ENCODE measurements at regions not wholly inside any gene's neighbourhood (a gene's known extent, or its start where the extent isn't known, plus 50 kb on each side); places are given as distances from the start of the nearest gene placed in this dataset.

DNA sequence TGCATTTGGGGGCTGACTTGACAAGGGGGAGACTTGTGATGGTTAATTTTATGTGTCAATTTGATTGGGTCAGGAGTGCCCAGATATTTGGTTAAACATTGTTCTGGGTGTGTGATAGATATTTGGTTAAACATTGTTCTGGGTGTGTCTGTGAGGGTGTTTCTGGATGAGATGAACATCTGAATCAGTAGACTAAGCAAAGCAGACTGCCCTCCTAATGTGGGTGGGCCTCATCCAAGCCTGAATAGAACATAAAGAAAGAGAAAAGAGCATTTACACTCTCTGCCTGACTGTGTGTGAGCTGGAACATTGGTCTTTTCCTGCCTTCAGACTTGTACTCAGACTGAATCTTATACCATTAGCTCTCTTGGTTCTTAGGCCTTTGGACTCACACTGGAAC lies 113.5 kb downstream of the ODF2L start:
- Histone ChIP-seq H3K36me3 (no peaks in the 10 kb centered on the region), H3K27ac (no peak overlapping the region), H3K4me3 (no peak overlapping the region), H3K9me3 (peaks cover 0 to 8% (median 0%) of the 10 kb centered on the region in 3 donors), H3K4me1 (no peaks in the 10 kb centered on the region), H3K27me3 (no peaks in the 10 kb centered on the region)
- no peak for ATAC-seq
- TF ChIP-seq CTCF (IDR thresholded peaks at IDR 0.05) (no peak), POLR2AphosphoS5 (IDR thresholded peaks at IDR 0.05) (no peak)

DNA sequence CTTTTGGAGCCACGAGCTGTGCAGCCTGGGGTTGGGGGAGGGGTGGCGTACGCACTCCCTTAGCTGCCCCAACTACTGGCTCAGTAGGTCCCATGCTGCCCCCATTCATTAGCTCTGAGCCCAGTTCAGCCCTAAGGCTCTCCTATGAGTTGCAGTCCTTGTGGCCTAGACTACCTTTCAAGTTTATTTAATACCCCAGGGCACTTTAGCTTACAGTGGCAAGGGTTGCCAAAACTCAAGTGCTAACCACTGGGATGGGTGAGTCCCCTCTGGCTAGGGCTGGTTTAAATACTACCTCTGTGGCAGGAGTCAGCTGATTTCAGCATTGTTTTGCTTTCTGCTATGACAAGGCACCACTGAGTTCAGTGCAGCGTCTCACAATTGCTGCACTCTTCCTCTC lies 118.2 kb downstream of the ODF2L start:
- Histone ChIP-seq H3K36me3 (no peaks in the 10 kb centered on the region), H3K4me1 (no peaks in the 10 kb centered on the region), H3K4me3 (no peak overlapping the region), H3K9me3 (no peaks in the 10 kb centered on the region), H3K27me3 (no peaks in the 10 kb centered on the region), H3K27ac (no peak overlapping the region)
- TF ChIP-seq POLR2AphosphoS5 (IDR thresholded peaks at IDR 0.05), result no peak
- no peak for TF ChIP-seq POLR2A (IDR thresholded peaks at IDR 0.05)
- TF ChIP-seq CTCF (IDR thresholded peaks at IDR 0.05), result no peak
- no peak for TF ChIP-seq EP300 (IDR thresholded peaks at IDR 0.05)
- ATAC-seq, result no peak
- WGBS, 2 donors (ENCODE audit: low coverage in 1 of 2), result 50 to 83% methylated on average over 1 of the region's 4 CpGs

DNA sequence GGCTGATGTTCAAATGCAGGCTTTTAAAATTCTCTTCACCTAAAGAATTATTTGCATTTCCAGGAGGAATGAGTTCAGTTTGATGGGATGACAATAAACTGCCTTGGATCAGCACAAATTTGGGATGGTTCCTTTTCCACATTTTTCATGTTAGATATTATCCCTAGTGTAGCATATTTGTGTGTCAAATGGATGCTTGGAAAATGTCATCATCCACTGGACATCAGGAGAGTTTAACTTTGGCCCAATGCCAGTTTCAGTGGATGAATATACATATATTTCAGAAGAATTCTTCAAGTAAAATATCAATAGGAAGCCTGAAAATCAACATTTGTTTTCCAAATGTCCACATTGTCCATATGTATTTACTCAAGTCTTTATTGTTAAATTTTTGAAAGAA lies 116.5 kb upstream of the COL24A1 start:
- TF ChIP-seq CTCF (IDR thresholded peaks at IDR 0.05) (no peak), EP300 (IDR thresholded peaks at IDR 0.05) (no peak), POLR2A (IDR thresholded peaks at IDR 0.05) (no peak), POLR2AphosphoS5 (IDR thresholded peaks at IDR 0.05) (no peak)
- H3K9me3 ChIP-seq, result no peaks in the 10 kb centered on the region
- H3K4me1 ChIP-seq, result no peaks in the 10 kb centered on the region
- H3K27ac ChIP-seq, result no peak overlapping the region
- ATAC-seq, result no peak
- no peaks in the 10 kb centered on the region for H3K27me3 ChIP-seq
- no peak overlapping the region for H3K4me3 ChIP-seq
- no peaks in the 10 kb centered on the region for H3K36me3 ChIP-seq

GRCh38 chr1:86272083-86272482 lies 115.5 kb upstream of the COL24A1 start:
- WGBS, 2 donors (ENCODE audit: low coverage in 1 of 2), result 89 to 90% methylated on average over 3 of the region's 3 CpGs
- Histone ChIP-seq H3K36me3 (no peaks in the 10 kb centered on the region), H3K4me3 (no peak overlapping the region), H3K9me3 (no peaks in the 10 kb centered on the region), H3K4me1 (no peaks in the 10 kb centered on the region), H3K27ac (no peak overlapping the region), H3K27me3 (no peaks in the 10 kb centered on the region)
- no peak for ATAC-seq
- no peak for TF ChIP-seq POLR2A (IDR thresholded peaks at IDR 0.05)
- TF ChIP-seq EP300 (IDR thresholded peaks at IDR 0.05), result no peak
- TF ChIP-seq POLR2AphosphoS5 (IDR thresholded peaks at IDR 0.05), result no peak
- TF ChIP-seq CTCF (IDR thresholded peaks at IDR 0.05), result no peak

DNA sequence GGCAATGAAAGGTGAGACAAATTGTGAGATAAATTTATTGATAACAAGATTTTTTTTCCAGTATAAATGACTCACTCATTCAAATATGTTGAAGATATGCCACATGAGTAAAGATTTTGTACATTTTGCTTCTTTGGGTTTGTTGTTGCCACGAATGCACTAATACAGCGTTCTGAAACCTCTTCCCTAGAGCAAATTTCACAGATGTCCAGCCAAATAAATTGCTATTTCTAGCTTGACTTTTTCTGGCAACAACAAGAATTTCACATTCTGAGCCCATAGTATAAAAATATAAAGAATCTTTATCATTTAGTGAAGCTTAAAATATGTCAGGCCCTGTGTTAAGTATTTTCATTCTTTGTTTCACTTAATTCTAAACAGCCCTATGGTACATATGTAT lies 114.5 kb upstream of the COL24A1 start:
- H3K4me3 ChIP-seq, result no peak overlapping the region
- 33 to 35% methylated on average over 2 of the region's 2 CpGs for WGBS, 2 donors (ENCODE audit: low coverage in 1 of 2)
- no peak overlapping the region for H3K27ac ChIP-seq
- no peak for ATAC-seq
- TF ChIP-seq POLR2AphosphoS5 (IDR thresholded peaks at IDR 0.05), result no peak
- no peak for TF ChIP-seq CTCF (IDR thresholded peaks at IDR 0.05)
- TF ChIP-seq POLR2A (IDR thresholded peaks at IDR 0.05), result no peak
- TF ChIP-seq EP300 (IDR thresholded peaks at IDR 0.05), result no peak
- H3K4me1 ChIP-seq, result no peaks in the 10 kb centered on the region
- no peaks in the 10 kb centered on the region for H3K27me3 ChIP-seq
- no peaks in the 10 kb centered on the region for H3K9me3 ChIP-seq
- H3K36me3 ChIP-seq, result no peaks in the 10 kb centered on the region
